CD4-positive, alpha-beta T cell treated with Interleukin-17A for 1 hour (primary cell): ENCODE measurements at regions not wholly inside any gene's neighbourhood (a gene's known extent, or its start where the extent isn't known, plus 50 kb on each side); places are given as distances from the start of the nearest gene placed in this dataset.
"Not testable (repeated sequence)": the region's sequence is repeated elsewhere in the genome, so short reads cannot be mapped to it uniquely, and the experiment has no call there.

Experiments
- DNase-seq: peaks from one replicate; pipeline ENCODE4 v3.0.0-alpha.2; 2020

- DNase-seq: no peak
Measured at GRCh38 chr7:34337163-34337562, 320.9 kb upstream of the NPSR1 start.

GRCh38 chr7:34338961-34339526 is 319.0 kb upstream of the NPSR1 start:
- no peak for DNase-seq

- no peak for DNase-seq
Measured at GRCh38 chr7:34341326-34341725, 316.7 kb upstream of the NPSR1 start.

- no peak for DNase-seq
Measured at GRCh38 chr7:34342387-34342786, 315.6 kb upstream of the NPSR1 start.

- no peak for DNase-seq
Measured at GRCh38 chr7:34343667-34344066, 314.4 kb upstream of the NPSR1 start.

GRCh38 chr7:34354011-34354410 is 304.0 kb upstream of the NPSR1 start:
- DNase-seq: no peak

GRCh38 chr7:34354899-34355298 is 303.1 kb upstream of the NPSR1 start:
- no peak for DNase-seq

GRCh38 chr7:34357068-34357467 is 300.9 kb upstream of the NPSR1 start:
- DNase-seq: no peak

GRCh38 chr7:34357946-34358345 is 300.1 kb upstream of the NPSR1 start:
- no peak for DNase-seq

GRCh38 chr7:34358578-34358977 is 299.4 kb upstream of the NPSR1 start:
- not testable (repeated sequence) for DNase-seq

- DNase-seq: no peak
Measured at GRCh38 chr7:34361663-34362250, 296.3 kb upstream of the NPSR1 start.

GRCh38 chr7:34362621-34363020 is 295.4 kb upstream of the NPSR1 start:
- DNase-seq: no peak

- no peak for DNase-seq
Measured at GRCh38 chr7:34364130-34364529, 293.9 kb upstream of the NPSR1 start.

- DNase-seq: no peak
Measured at GRCh38 chr7:34365011-34365410, 293.0 kb upstream of the NPSR1 start.

GRCh38 chr7:34365611-34366010 is 292.4 kb upstream of the NPSR1 start:
- DNase-seq: no peak

GRCh38 chr7:34371922-34372321 is 286.1 kb upstream of the NPSR1 start:
- DNase-seq: no peak

GRCh38 chr7:34373940-34374339 is 284.1 kb upstream of the NPSR1 start:
- no peak for DNase-seq

- DNase-seq: no peak
Measured at GRCh38 chr7:34382166-34382893, 275.7 kb upstream of the NPSR1 start.

- no peak for DNase-seq
Measured at GRCh38 chr7:34385384-34385783, 272.6 kb upstream of the NPSR1 start.

- DNase-seq: no peak
Measured at GRCh38 chr7:34389332-34390078, 268.5 kb upstream of the NPSR1 start.

GRCh38 chr7:34390103-34390502 is 267.9 kb upstream of the NPSR1 start:
- DNase-seq: no peak

- no peak for DNase-seq
Measured at GRCh38 chr7:34392972-34393371, 265.0 kb upstream of the NPSR1 start.

GRCh38 chr7:34396437-34397064 is 261.5 kb upstream of the NPSR1 start:
- no peak for DNase-seq
